ENCODE measurements at regions not wholly inside any gene's neighbourhood (a gene's known extent, or its start where the extent isn't known, plus 50 kb on each side); places are given as distances from the start of the nearest gene placed in this dataset.
A peak's percentile ranks its signal among the peaks of the same experiment; 100 is the strongest.

GRCh38 chr14:22715186-22715812, 51.2 kb upstream of the OXA1L start:
- no peak overlapping the region for H2BK5ac ChIP-seq (ENCODE audit: low read depth, low read length)
- H3K23me2 ChIP-seq (ENCODE audit: low read depth, low read length): no peaks in the 10 kb centered on the region
- no peak overlapping the region for H4K91ac ChIP-seq (replicated peaks; ENCODE audit: insufficient read length, low read length)
- H2BK12ac ChIP-seq (ENCODE audit: low read depth, low read length): no peak overlapping the region
- H3K9me3 ChIP-seq (ENCODE audit: insufficient read depth in 2 of 2, low read depth in 1 of 2, low read length in 1 of 2): no peaks in the 10 kb centered on the region
- no peak overlapping the region for H3K4ac ChIP-seq (replicated peaks; ENCODE audit: insufficient read length, low read depth, low read length)
- no peak overlapping the region for H3K18ac ChIP-seq (ENCODE audit: extremely low read depth, low read length)
- no peak overlapping the region for H3K14ac ChIP-seq (ENCODE audit: insufficient read length)
- ChIA-PET CTCF (ENCODE audit: partially characterized antibody) (interaction anchor here (1.1 kb wide), 1 partner anchor 156 kb away, joined by 3 read pairs; no protein-coding TSS in a partner anchor), POLR2A (ENCODE audit: partially characterized antibody) (interaction anchor here (0.5 kb wide), 1 partner anchor 24 kb away, joined by 3 read pairs; no protein-coding TSS in a partner anchor)
- no peak overlapping the region for H2BK20ac ChIP-seq (ENCODE audit: low read length)
- TF ChIP-seq GTF2F1 (IDR thresholded peaks at IDR 0.05; ENCODE audit: borderline replicate concordance, low read depth, low read length): no peak
- TF ChIP-seq BRCA1 (IDR thresholded peaks at IDR 0.05; ENCODE audit: low read depth, low read length): no peak
- no peak for TF ChIP-seq SP4 (IDR thresholded peaks at IDR 0.05; ENCODE audit: low read length)
- H3K4me3 ChIP-seq (ENCODE audit: extremely low read depth in 1 of 4, insufficient read depth in 2 of 4, low read depth in 3 of 4, low read length in 4 of 4): no peak overlapping the region
- FAIRE-seq: no peak
- H2BK15ac ChIP-seq (ENCODE audit: low read length): no peak overlapping the region; the same call in 1 of the 2 replicates
- no peaks in the 10 kb centered on the region for H3K36me3 ChIP-seq (ENCODE audit: control insufficient read depth in 2 of 4, insufficient read depth in 4 of 4, low read length in 3 of 4)
- no peaks in the 10 kb centered on the region for H3K27me3 ChIP-seq (replicated peaks in 1 of 4; ENCODE audit: control insufficient read depth in 3 of 4, extremely low read depth in 1 of 4, insufficient read depth in 3 of 4, low read length in 3 of 4)
- no peak overlapping the region for H3K27ac ChIP-seq (ENCODE audit: low read depth, low read length)
- WGBS, 2 experiments (ENCODE audit: extremely low coverage in 1 of 2, insufficient coverage in 1 of 2, insufficient read length in 1 of 2, insufficient replicate concordance in 2 of 2, low coverage in 1 of 2, low lambda C conversion rate in 2 of 2, missing lambda C conversion rate in 1 of 2): 85% methylated on average over 7 of the region's 8 CpGs; no CpG with 5 or more reads in 1 of the 2 experiments
- no peak overlapping the region; the same call in 1 of the 2 replicates for H4K8ac ChIP-seq (ENCODE audit: extremely low read depth, insufficient read depth, low read length)
- H4K20me1 ChIP-seq (replicated peaks in 1 of 2; ENCODE audit: control insufficient read depth in 1 of 2, insufficient read depth in 2 of 2, low read length in 2 of 2): no peaks in the 10 kb centered on the region
- H2AK5ac ChIP-seq (ENCODE audit: low read depth, low read length): no peak overlapping the region
- H3K56ac ChIP-seq (replicated peaks; ENCODE audit: insufficient read length, low read depth, low read length): no peak overlapping the region
- no peaks in the 10 kb centered on the region for H3K79me1 ChIP-seq (ENCODE audit: low read depth, low read length)
- DNase-seq (ENCODE audit: low read depth in 1 of 2, low spot score in 2 of 2): peak in 1 of 2 experiments; percentile 49
- H2BK120ac ChIP-seq (replicated peaks; ENCODE audit: low read depth, low read length): no peak overlapping the region
- H3K9ac ChIP-seq (replicated peaks in 1 of 4; ENCODE audit: extremely low read depth in 1 of 4, low read depth in 3 of 4, low read length in 3 of 4): no peak overlapping the region
- H3K79me2 ChIP-seq (ENCODE audit: control insufficient read depth in 1 of 2, insufficient read depth in 2 of 2, low read length in 2 of 2): no peaks in the 10 kb centered on the region
- H4K5ac ChIP-seq (ENCODE audit: insufficient read length, low read depth, low read length): no peak overlapping the region
- no peak overlapping the region for H2AFZ ChIP-seq (ENCODE audit: low read length)
- H3K4me2 ChIP-seq (ENCODE audit: insufficient read depth in 1 of 2, low read depth in 2 of 2, low read length in 2 of 2): no peak overlapping the region
- no peaks in the 10 kb centered on the region for H3K4me1 ChIP-seq (replicated peaks in 1 of 4; ENCODE audit: control insufficient read depth in 3 of 4, insufficient read depth in 4 of 4, low read length in 3 of 4)
- H3K23ac ChIP-seq (ENCODE audit: insufficient read length): no peak overlapping the region

Measured in H1 (cell line).